HEK293 (cell line): ENCODE measurements at regions not wholly inside any gene's neighbourhood (a gene's known extent, or its start where the extent isn't known, plus 50 kb on each side); places are given as distances from the start of the nearest gene placed in this dataset.

Experiments
- CTCF ChIA-PET: fragments of 350-600 bp; formaldehyde crosslinking; extraction: SDS; loops from one replicate; lab custom pipeline; 2021; ENCODE audit warnings: antibody characterized with exemption; lab: Yijun Ruan, JAX
- POLR2A ChIA-PET: fragments of 300-600 bp; formaldehyde crosslinking; extraction: SDS; loops from one replicate; lab custom pipeline; 2020; ENCODE audit warnings: antibody characterized with exemption, inconsistent platforms; lab: Yijun Ruan, JAX
- H3K27ac ChIP-seq: fragments of 200-500 bp; sonication (Bioruptor generic); 2 replicates; pipeline ENCODE4 v1.5.1; 2014; ENCODE audit warnings: low read depth, low read length, control low read depth, inconsistent platforms; ENCODE audit errors: extremely low read depth
- H3K36me3 ChIP-seq, 2 experiments: fragments of 200-500 bp in 1 of 2; sonication (Bioruptor generic) in 1 of 2; 1 replicate in 1 of 2; 2 replicates in 1 of 2; pipeline ENCODE4 v1.5.1; 2014 to 2017; ENCODE audit warnings: inconsistent platforms in 2 of 2, low read length in 2 of 2; ENCODE audit not compliant: control insufficient read depth in 2 of 2, insufficient read depth in 1 of 2
- H3K4me1 ChIP-seq: fragments of 200-500 bp; sonication (Bioruptor generic); 2 replicates; pipeline ENCODE4 v1.5.1; 2014; ENCODE audit warnings: mild to moderate bottlenecking, low read length, inconsistent platforms; ENCODE audit not compliant: control insufficient read depth, insufficient read depth
- H3K4me3 ChIP-seq: 2 replicates; pipeline ENCODE4 v1.5.1; 2011; ENCODE audit warnings: low read depth, mild to moderate bottlenecking, control low read depth, low read length, moderate library complexity
- H3K9me3 ChIP-seq: fragments of 200-500 bp; sonication (Bioruptor generic); 2 replicates; pipeline ENCODE4 v1.5.1; 2014; ENCODE audit warnings: low read depth, low read length, inconsistent platforms; ENCODE audit not compliant: control insufficient read depth, insufficient read depth
- GLIS1 ChIP-seq: fragments of 450-650 bp; formaldehyde crosslinking; IDR thresholded peaks from 2 replicates; pipeline ENCODE4 v1.5.1; 2016; ENCODE audit warnings: missing biosample characterization, missing genetic modification characterization
- GLIS2 ChIP-seq: fragments of 450-650 bp; formaldehyde crosslinking; IDR thresholded peaks from 2 replicates; pipeline ENCODE4 v1.5.1; 2016; ENCODE audit warnings: missing biosample characterization, missing genetic modification characterization
- RBAK ChIP-seq: fragments of 450-650 bp; formaldehyde crosslinking; IDR thresholded peaks from 2 replicates; pipeline ENCODE4 v1.5.1; 2016; ENCODE audit warnings: missing biosample characterization, missing genetic modification characterization
- REST ChIP-seq: fragments of 450-650 bp; formaldehyde crosslinking; IDR thresholded peaks from 2 replicates; pipeline ENCODE4 v1.5.1; 2016; ENCODE audit warnings: missing biosample characterization, missing genetic modification characterization
- SALL2 ChIP-seq: fragments of 450-650 bp; formaldehyde crosslinking; IDR thresholded peaks from 2 replicates; pipeline ENCODE4 v1.5.0; 2017; ENCODE audit warnings: missing biosample characterization, mild to moderate bottlenecking, missing genetic modification characterization, borderline replicate concordance
- YY1 ChIP-seq: fragments of 450-650 bp; formaldehyde crosslinking; IDR thresholded peaks from 2 replicates; pipeline ENCODE4 v1.5.1; 2018; ENCODE audit warnings: missing biosample characterization, missing genetic modification characterization
- ZBTB11 ChIP-seq: fragments of 450-650 bp; formaldehyde crosslinking; conservative IDR thresholded peaks from 2 replicates; pipeline ENCODE4 v1.5.1; 2016; ENCODE audit warnings: low read depth, missing biosample characterization, missing genetic modification characterization
- ZBTB48 ChIP-seq: fragments of 450-650 bp; formaldehyde crosslinking; IDR thresholded peaks from 2 replicates; pipeline ENCODE4 v1.5.1; 2016; ENCODE audit warnings: missing biosample characterization, missing genetic modification characterization
- ZFHX2 ChIP-seq: fragments of 450-650 bp; formaldehyde crosslinking; conservative IDR thresholded peaks from 2 replicates; pipeline ENCODE4 v1.5.1; 2016; ENCODE audit warnings: missing biosample characterization, missing genetic modification characterization
- ZFP37 ChIP-seq: fragments of 450-650 bp; formaldehyde crosslinking; IDR thresholded peaks from 2 replicates; pipeline ENCODE4 v1.5.1; 2016; ENCODE audit warnings: missing biosample characterization, missing genetic modification characterization
- ZNF10 ChIP-seq: fragments of 450-650 bp; formaldehyde crosslinking; IDR thresholded peaks from 2 replicates; pipeline ENCODE4 v1.5.1; 2017; ENCODE audit warnings: missing biosample characterization, missing genetic modification characterization
- ZNF140 ChIP-seq: fragments of 450-650 bp; formaldehyde crosslinking; IDR thresholded peaks from 2 replicates; pipeline ENCODE4 v1.5.1; 2016; ENCODE audit warnings: missing biosample characterization, missing genetic modification characterization
- ZNF24 ChIP-seq: fragments of 450-650 bp; formaldehyde crosslinking; IDR thresholded peaks from 2 replicates; pipeline ENCODE4 v1.5.1; 2016; ENCODE audit warnings: missing biosample characterization, missing genetic modification characterization
- ZNF266 ChIP-seq: fragments of 450-650 bp; formaldehyde crosslinking; IDR thresholded peaks from 2 replicates; pipeline ENCODE4 v1.5.1; 2016; ENCODE audit warnings: missing biosample characterization, missing genetic modification characterization, low read depth
- ZNF324 ChIP-seq: fragments of 450-650 bp; formaldehyde crosslinking; IDR thresholded peaks from 2 replicates; pipeline ENCODE4 v1.5.1; 2016; ENCODE audit warnings: missing biosample characterization, missing genetic modification characterization
- ZNF341 ChIP-seq: fragments of 450-650 bp; formaldehyde crosslinking; IDR thresholded peaks from 2 replicates; pipeline ENCODE4; 2016; ENCODE audit warnings: low read depth, missing biosample characterization, missing genetic modification characterization
- ZNF366 ChIP-seq: fragments of 450-650 bp; formaldehyde crosslinking; conservative IDR thresholded peaks from 2 replicates; pipeline ENCODE4 v1.5.1; 2016; ENCODE audit warnings: missing biosample characterization, missing genetic modification characterization
- ZNF416 ChIP-seq: fragments of 450-650 bp; formaldehyde crosslinking; IDR thresholded peaks from 2 replicates; pipeline ENCODE4 v1.5.1; 2016; ENCODE audit warnings: missing biosample characterization, missing genetic modification characterization
- ZNF514 ChIP-seq: fragments of 450-650 bp; formaldehyde crosslinking; IDR thresholded peaks from 2 replicates; pipeline ENCODE4 v1.5.1; 2016; ENCODE audit warnings: missing biosample characterization, missing genetic modification characterization
- ZNF548 ChIP-seq: fragments of 450-650 bp; formaldehyde crosslinking; IDR thresholded peaks from 2 replicates; pipeline ENCODE4 v1.5.1; 2016; ENCODE audit warnings: missing biosample characterization, missing genetic modification characterization
- ZNF561 ChIP-seq: fragments of 450-650 bp; IDR thresholded peaks from 2 replicates; pipeline ENCODE4 v1.5.1; 2018; ENCODE audit warnings: missing biosample characterization, missing genetic modification characterization, borderline replicate concordance
- ZNF629 ChIP-seq: fragments of 450-650 bp; formaldehyde crosslinking; IDR thresholded peaks from 2 replicates; pipeline ENCODE4 v1.5.1; 2017; ENCODE audit warnings: missing biosample characterization, missing genetic modification characterization
- ZNF843 ChIP-seq: fragments of 450-650 bp; formaldehyde crosslinking; IDR thresholded peaks from 2 replicates; pipeline ENCODE4 v1.5.1; 2016; ENCODE audit warnings: missing biosample characterization, missing genetic modification characterization
- TF ChIP-seq, protein P1 (sequence below): fragments of 450-650 bp; formaldehyde crosslinking; IDR thresholded peaks from 2 replicates; pipeline ENCODE4 v1.5.1; 2016; ENCODE audit warnings: missing biosample characterization, missing genetic modification characterization
- TF ChIP-seq, protein P2 (sequence below): fragments of 450-650 bp; formaldehyde crosslinking; IDR thresholded peaks from 2 replicates; pipeline ENCODE4; 2016; ENCODE audit warnings: missing biosample characterization, missing genetic modification characterization
- TF ChIP-seq, protein P3 (sequence below): fragments of 450-650 bp; formaldehyde crosslinking; IDR thresholded peaks from 2 replicates; pipeline ENCODE4 v1.5.1; 2016; ENCODE audit warnings: missing biosample characterization, missing genetic modification characterization, low read depth

GRCh38 chr10:43874984-43875383 lies 226.3 kb upstream of the ZNF32 start:
- ChIA-PET POLR2A (no interaction called here), CTCF (no interaction called here)
- H3K4me3 ChIP-seq, result no peak overlapping the region
- no peak overlapping the region for H3K27ac ChIP-seq
- TF ChIP-seq ZFP37 (tag by site-specific recombination), result no peak
- TF ChIP-seq ZNF366 (tag by site-specific recombination), result no peak
- TF ChIP-seq ZNF548 (tag by site-specific recombination), result no peak
- no peak for TF ChIP-seq ZNF416
- no peak for TF ChIP-seq ZNF324 (tag by site-specific recombination)
- no peak for TF ChIP-seq ZNF629
- TF ChIP-seq, protein P1, sequence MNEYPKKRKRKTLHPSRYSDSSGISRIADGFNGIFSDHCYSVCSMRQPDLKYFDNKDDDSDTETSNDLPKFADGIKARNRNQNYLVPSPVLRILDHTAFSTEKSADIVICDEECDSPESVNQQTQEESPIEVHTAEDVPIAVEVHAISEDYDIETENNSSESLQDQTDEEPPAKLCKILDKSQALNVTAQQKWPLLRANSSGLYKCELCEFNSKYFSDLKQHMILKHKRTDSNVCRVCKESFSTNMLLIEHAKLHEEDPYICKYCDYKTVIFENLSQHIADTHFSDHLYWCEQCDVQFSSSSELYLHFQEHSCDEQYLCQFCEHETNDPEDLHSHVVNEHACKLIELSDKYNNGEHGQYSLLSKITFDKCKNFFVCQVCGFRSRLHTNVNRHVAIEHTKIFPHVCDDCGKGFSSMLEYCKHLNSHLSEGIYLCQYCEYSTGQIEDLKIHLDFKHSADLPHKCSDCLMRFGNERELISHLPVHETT (tag by site-specific recombination), result no peak
- TF ChIP-seq SALL2 (tag by site-specific recombination), result no peak
- TF ChIP-seq ZNF341 (tag by site-specific recombination), result no peak
- TF ChIP-seq ZNF10 (tag by site-specific recombination), result no peak
- no peak for TF ChIP-seq ZNF266 (tag by site-specific recombination)
- no peak for TF ChIP-seq GLIS1 (tag by site-specific recombination)
- no peak for TF ChIP-seq ZBTB11
- TF ChIP-seq ZFHX2 (tag by site-specific recombination), result no peak
- TF ChIP-seq ZBTB48 (tag by site-specific recombination), result no peak
- TF ChIP-seq, protein P2, sequence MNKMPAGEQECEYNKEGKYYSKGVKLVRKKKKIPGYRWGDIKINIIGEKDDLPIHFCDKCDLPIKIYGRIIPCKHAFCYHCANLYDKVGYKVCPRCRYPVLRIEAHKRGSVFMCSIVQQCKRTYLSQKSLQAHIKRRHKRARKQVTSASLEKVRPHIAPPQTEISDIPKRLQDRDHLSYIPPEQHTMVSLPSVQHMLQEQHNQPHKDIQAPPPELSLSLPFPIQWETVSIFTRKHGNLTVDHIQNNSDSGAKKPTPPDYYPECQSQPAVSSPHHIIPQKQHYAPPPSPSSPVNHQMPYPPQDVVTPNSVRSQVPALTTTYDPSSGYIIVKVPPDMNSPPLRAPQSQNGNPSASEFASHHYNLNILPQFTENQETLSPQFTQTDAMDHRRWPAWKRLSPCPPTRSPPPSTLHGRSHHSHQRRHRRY (tag by site-specific recombination), result no peak
- no peaks in the 10 kb centered on the region for H3K4me1 ChIP-seq
- H3K9me3 ChIP-seq, result no peaks in the 10 kb centered on the region
- no peaks in the 10 kb centered on the region for H3K36me3 ChIP-seq

DNA sequence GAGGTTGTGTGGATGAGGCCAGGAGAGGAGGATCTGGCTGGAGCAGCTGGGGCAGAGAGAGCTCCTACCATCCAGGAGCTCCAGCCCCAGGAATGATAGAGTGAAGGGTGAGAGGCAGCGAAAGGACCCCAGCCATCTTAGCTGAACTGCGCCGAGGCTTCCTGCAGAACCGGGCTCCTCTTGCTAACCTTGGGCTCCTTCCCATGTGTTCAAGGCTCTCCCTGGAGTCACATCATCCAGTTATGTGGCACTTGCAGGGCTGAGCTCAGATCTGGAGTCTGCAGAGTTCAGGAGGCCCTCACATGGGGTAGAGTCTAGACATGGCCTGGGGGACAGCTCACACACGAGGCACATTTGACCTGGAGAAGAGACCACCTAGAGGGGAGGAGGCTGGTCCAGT lies 225.0 kb upstream of the ZNF32 start:
- Histone ChIP-seq H3K4me1 (no peaks in the 10 kb centered on the region), H3K9me3 (no peaks in the 10 kb centered on the region), H3K27ac (no peak overlapping the region), H3K4me3 (no peak overlapping the region)
- TF ChIP-seq ZNF561 (tag by site-specific recombination), result no peak
- TF ChIP-seq ZNF843 (tag by site-specific recombination), result no peak
- no peak for TF ChIP-seq ZNF514 (tag by site-specific recombination)
- no peak for TF ChIP-seq GLIS2 (tag by site-specific recombination)
- no peak for TF ChIP-seq ZNF140
- no peak for TF ChIP-seq ZNF24 (tag by site-specific recombination)
- TF ChIP-seq, protein P3, sequence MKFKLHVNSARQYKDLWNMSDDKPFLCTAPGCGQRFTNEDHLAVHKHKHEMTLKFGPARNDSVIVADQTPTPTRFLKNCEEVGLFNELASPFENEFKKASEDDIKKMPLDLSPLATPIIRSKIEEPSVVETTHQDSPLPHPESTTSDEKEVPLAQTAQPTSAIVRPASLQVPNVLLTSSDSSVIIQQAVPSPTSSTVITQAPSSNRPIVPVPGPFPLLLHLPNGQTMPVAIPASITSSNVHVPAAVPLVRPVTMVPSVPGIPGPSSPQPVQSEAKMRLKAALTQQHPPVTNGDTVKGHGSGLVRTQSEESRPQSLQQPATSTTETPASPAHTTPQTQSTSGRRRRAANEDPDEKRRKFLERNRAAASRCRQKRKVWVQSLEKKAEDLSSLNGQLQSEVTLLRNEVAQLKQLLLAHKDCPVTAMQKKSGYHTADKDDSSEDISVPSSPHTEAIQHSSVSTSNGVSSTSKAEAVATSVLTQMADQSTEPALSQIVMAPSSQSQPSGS, result no peak
- no peak for TF ChIP-seq RBAK (tag by site-specific recombination)
- no peak for TF ChIP-seq YY1 (tag by site-specific recombination)
- no peak for TF ChIP-seq REST (tag by site-specific recombination)
- TF ChIP-seq ZFP37 (tag by site-specific recombination), result no peak
- TF ChIP-seq, all 188 proteins: peak for 0
- ChIA-PET CTCF (interaction anchor here (0.5 kb wide), 1 partner anchor 11 kb away, joined by 3 read pairs; no protein-coding TSS in a partner anchor), POLR2A (no interaction called here)
- no peaks in the 10 kb centered on the region for H3K36me3 ChIP-seq
